Esophagus muscularis mucosa (tissue), 4 donors: ENCODE measurements at regions not wholly inside any gene's neighbourhood (a gene's known extent, or its start where the extent isn't known, plus 50 kb on each side); places are given as distances from the start of the nearest gene placed in this dataset.
"Not testable (repeated sequence)": the region's sequence is repeated elsewhere in the genome, so short reads cannot be mapped to it uniquely, and the experiment has no call there.

ENCODE experiments used
- DNase-seq: peaks from one replicate; pipeline ENCODE4 v3.0.0-alpha.2; 2017; ENCODE audit errors: extremely low spot score
- H3K27ac ChIP-seq, 4 donors: fragments of 200-600 bp; sonication (generic); replicated peaks in 1 of 4; 1 replicate in 3 of 4; 2 replicates in 1 of 4; pipeline ENCODE4 v1.5.1; 2016 to 2019; ENCODE audit warnings: mild to moderate bottlenecking in 1 of 4
- H3K27me3 ChIP-seq, 4 donors: fragments of 200-600 bp; sonication (generic); one replicate each; pipeline versions ENCODE4 v1.5.1 to v1.6.0; 2016 to 2019
- H3K36me3 ChIP-seq, 4 donors: fragments of 200-600 bp; sonication (generic); one replicate each; pipeline ENCODE4 v1.5.1; 2016 to 2019
- H3K4me1 ChIP-seq, 4 donors: fragments of 200-600 bp; sonication (generic); one replicate each; pipeline ENCODE4 v1.5.1; 2016 to 2019
- H3K4me3 ChIP-seq, 4 donors: fragments of 200-600 bp; sonication (generic); 1 replicate in 2 of 4; 2 replicates in 2 of 4; pipeline ENCODE4 v1.5.1; 2016 to 2019; ENCODE audit warnings: mild to moderate bottlenecking in 4 of 4, moderate library complexity in 1 of 4
- H3K9me3 ChIP-seq, 4 donors: fragments of 200-600 bp; sonication (generic); 1 replicate in 3 of 4; 2 replicates in 1 of 4; pipeline ENCODE4 v1.5.1; 2016 to 2019
- CTCF ChIP-seq, 3 experiments: fragments of 200-600 bp in 2 of 3; fragments of 450-650 bp in 1 of 3; sonication (generic) in 2 of 3; IDR thresholded peaks; one replicate each; pipeline ENCODE4 v1.5.1; 2017 to 2019; ENCODE audit warnings: antibody characterized with exemption in 3 of 3, mild to moderate bottlenecking in 2 of 3, moderate library complexity in 1 of 3
- EP300 ChIP-seq: sonication (generic); formaldehyde crosslinking; IDR thresholded peaks from one replicate; pipeline ENCODE4 v1.6.1; 2017; ENCODE audit warnings: antibody characterized with exemption
- POLR2A ChIP-seq: fragments of 450-650 bp; IDR thresholded peaks from one replicate; pipeline ENCODE4 v1.6.1; 2017; ENCODE audit warnings: antibody characterized with exemption, moderate library complexity, mild to moderate bottlenecking, low read depth
- POLR2AphosphoS5 ChIP-seq, 2 donors: sonication (generic); formaldehyde crosslinking; IDR thresholded peaks; one replicate each; pipeline ENCODE4 v1.6.1; 2017; ENCODE audit warnings: antibody characterized with exemption in 2 of 2
- WGBS: methylation state at CpG from one replicate; pipeline ENCODE4 v1.1.5; 2018; 5-methylcytosine and 5-hydroxymethylcytosine counted together
- intact Hi-C: fragments of 100-400 bp; cut with DNase I; formaldehyde crosslinking; loops from one replicate; pipeline ENCODE4 v1.15.1; 2023

- Histone ChIP-seq H3K27me3 (no peaks in the 10 kb centered on the region), H3K4me3 (no peak overlapping the region), H3K27ac (no peak overlapping the region), H3K36me3 (no peaks in the 10 kb centered on the region), H3K9me3 (no peaks in the 10 kb centered on the region), H3K4me1 (no peaks in the 10 kb centered on the region)
- DNase-seq = no peak
- intact Hi-C loops = no loop called here
- TF ChIP-seq POLR2A = no peak
- no peak for TF ChIP-seq POLR2AphosphoS5 (IDR thresholded peaks at IDR 0.05)
- TF ChIP-seq EP300 = no peak
- TF ChIP-seq CTCF (IDR thresholded peaks at IDR 0.05) = no peak
- WGBS = 89% methylated on average over 1 of the region's 1 CpG
Measured at GRCh38 chr6:9224539-9224938, 789.2 kb upstream of the SLC35B3 start.

- H3K4me1 ChIP-seq, H3K4me3 ChIP-seq, H3K27me3 ChIP-seq, H3K36me3 ChIP-seq, H3K27ac ChIP-seq, H3K9me3 ChIP-seq, intact Hi-C loops, DNase-seq: not testable (repeated sequence)
- WGBS = 84% methylated on average over 8 of the region's 8 CpGs
Measured at GRCh38 chr6:9213717-9214116, 778.4 kb upstream of the SLC35B3 start.

GRCh38 chr6:9208966-9209365 is 773.6 kb upstream of the SLC35B3 start:
- H3K9me3 ChIP-seq = peaks cover 0 to 9% (median 2%) of the 10 kb centered on the region in 4 donors
- no peaks in the 10 kb centered on the region for H3K4me1 ChIP-seq
- H3K27me3 ChIP-seq = no peaks in the 10 kb centered on the region
- intact Hi-C loops = no loop called here
- DNase-seq = no peak
- no peak overlapping the region for H3K27ac ChIP-seq
- H3K36me3 ChIP-seq = no peaks in the 10 kb centered on the region
- 87% methylated on average over 3 of the region's 3 CpGs for WGBS
- H3K4me3 ChIP-seq = no peak overlapping the region
- no peak for TF ChIP-seq POLR2A
- no peak for TF ChIP-seq CTCF (IDR thresholded peaks at IDR 0.05)
- TF ChIP-seq POLR2AphosphoS5 (IDR thresholded peaks at IDR 0.05) = no peak
- no peak for TF ChIP-seq EP300

GRCh38 chr6:9205645-9206044 is 770.3 kb upstream of the SLC35B3 start:
- DNase-seq = no peak
- H3K27me3 ChIP-seq = no peaks in the 10 kb centered on the region
- H3K9me3 ChIP-seq = peaks cover 0 to 9% (median 2%) of the 10 kb centered on the region in 4 donors
- intact Hi-C loops = no loop called here
- no peak overlapping the region for H3K4me3 ChIP-seq
- TF ChIP-seq POLR2AphosphoS5 (IDR thresholded peaks at IDR 0.05) (no peak), POLR2A (no peak), CTCF (IDR thresholded peaks at IDR 0.05) (no peak), EP300 (no peak)
- H3K36me3 ChIP-seq = no peaks in the 10 kb centered on the region
- H3K4me1 ChIP-seq = no peaks in the 10 kb centered on the region
- 95% methylated on average over 1 of the region's 1 CpG for WGBS
- H3K27ac ChIP-seq = no peak overlapping the region

- no peaks in the 10 kb centered on the region for H3K4me1 ChIP-seq
- no peak for DNase-seq
- H3K27me3 ChIP-seq = no peaks in the 10 kb centered on the region
- H3K27ac ChIP-seq = no peak overlapping the region
- peaks cover 0 to 9% (median 2%) of the 10 kb centered on the region in 4 donors for H3K9me3 ChIP-seq
- no peaks in the 10 kb centered on the region for H3K36me3 ChIP-seq
- TF ChIP-seq POLR2A = no peak
- TF ChIP-seq POLR2AphosphoS5 (IDR thresholded peaks at IDR 0.05) = no peak
- no peak for TF ChIP-seq EP300
- TF ChIP-seq CTCF (IDR thresholded peaks at IDR 0.05) = no peak
- intact Hi-C loops = no loop called here
- H3K4me3 ChIP-seq = no peak overlapping the region
- 50% methylated on average over 1 of the region's 1 CpG for WGBS
Measured at GRCh38 chr6:9204171-9204570, 768.8 kb upstream of the SLC35B3 start.
